ENCODE measurements at regions not wholly inside any gene's neighbourhood (a gene's known extent, or its start where the extent isn't known, plus 50 kb on each side); places are given as distances from the start of the nearest gene placed in this dataset.

- Histone ChIP-seq H3K9me3 (no peaks in the 10 kb centered on the region), H3K4me1 (replicated peaks) (no peaks in the 10 kb centered on the region), H3K36me3 (no peaks in the 10 kb centered on the region), H3K27ac (no peak overlapping the region), H3K4me3 (no peak overlapping the region), H3K27me3 (replicated peaks; ENCODE audit: insufficient read depth) (no peaks in the 10 kb centered on the region)
- TF ChIP-seq POLR2AphosphoS5 (IDR thresholded peaks at IDR 0.05) (no peak), POLR2A (IDR thresholded peaks at IDR 0.05) (no peak), CTCF (IDR thresholded peaks at IDR 0.05) (no peak)
- 84% methylated on average over 9 of the region's 9 CpGs for WGBS
- intact Hi-C loops (cut with DNase I): no loop called here
- DNase-seq (ENCODE audit: low spot score): no peak
These were observed 261.9 kb upstream of the FOXF1 start for GRCh38 chr16:86248310-86248905.

GRCh38 chr16:86249631-86250030 is 260.7 kb upstream of the FOXF1 start:
- no peak overlapping the region for H3K4me3 ChIP-seq
- no peaks in the 10 kb centered on the region for H3K27me3 ChIP-seq (replicated peaks; ENCODE audit: insufficient read depth)
- no peaks in the 10 kb centered on the region for H3K36me3 ChIP-seq
- no peaks in the 10 kb centered on the region for H3K4me1 ChIP-seq (replicated peaks)
- H3K27ac ChIP-seq: no peak overlapping the region
- TF ChIP-seq POLR2A (IDR thresholded peaks at IDR 0.05) (no peak), POLR2AphosphoS5 (IDR thresholded peaks at IDR 0.05) (no peak), CTCF (IDR thresholded peaks at IDR 0.05) (no peak)
- no peaks in the 10 kb centered on the region for H3K9me3 ChIP-seq
- intact Hi-C loops (cut with DNase I): no loop called here
- WGBS: 88% methylated on average over 6 of the region's 6 CpGs
- peak; percentile 1 for DNase-seq (ENCODE audit: low spot score)

- no peaks in the 10 kb centered on the region for H3K36me3 ChIP-seq
- no peaks in the 10 kb centered on the region for H3K9me3 ChIP-seq
- intact Hi-C loops (cut with DNase I): no loop called here
- no peak overlapping the region for H3K4me3 ChIP-seq
- no peak for DNase-seq (ENCODE audit: low spot score)
- WGBS: 61% methylated on average over 9 of the region's 9 CpGs
- no peaks in the 10 kb centered on the region for H3K4me1 ChIP-seq (replicated peaks)
- H3K27me3 ChIP-seq (replicated peaks; ENCODE audit: insufficient read depth): no peaks in the 10 kb centered on the region
- H3K27ac ChIP-seq: no peak overlapping the region
- TF ChIP-seq POLR2AphosphoS5 (IDR thresholded peaks at IDR 0.05): no peak
- TF ChIP-seq POLR2A (IDR thresholded peaks at IDR 0.05): no peak
- no peak for TF ChIP-seq CTCF (IDR thresholded peaks at IDR 0.05)
These were observed 258.6 kb upstream of the FOXF1 start for GRCh38 chr16:86251682-86252081.

GRCh38 chr16:86252596-86252995 is 257.7 kb upstream of the FOXF1 start:
- 42% methylated on average over 6 of the region's 6 CpGs for WGBS
- intact Hi-C loops (cut with DNase I): no loop called here
- Histone ChIP-seq H3K27me3 (replicated peaks; ENCODE audit: insufficient read depth) (no peaks in the 10 kb centered on the region), H3K27ac (no peak overlapping the region), H3K9me3 (no peaks in the 10 kb centered on the region), H3K4me3 (no peak overlapping the region), H3K4me1 (replicated peaks) (no peaks in the 10 kb centered on the region), H3K36me3 (no peaks in the 10 kb centered on the region)
- no peak for TF ChIP-seq POLR2A (IDR thresholded peaks at IDR 0.05)
- TF ChIP-seq POLR2AphosphoS5 (IDR thresholded peaks at IDR 0.05): no peak
- TF ChIP-seq CTCF (IDR thresholded peaks at IDR 0.05): peak in 1 of 4 experiments; percentile 19
- no peak for DNase-seq (ENCODE audit: low spot score)

- H3K4me1 ChIP-seq (replicated peaks): no peaks in the 10 kb centered on the region
- no peak for DNase-seq (ENCODE audit: low spot score)
- no peaks in the 10 kb centered on the region for H3K27me3 ChIP-seq (replicated peaks; ENCODE audit: insufficient read depth)
- intact Hi-C loops (cut with DNase I): no loop called here
- H3K4me3 ChIP-seq: no peak overlapping the region
- no peaks in the 10 kb centered on the region for H3K36me3 ChIP-seq
- no peak overlapping the region for H3K27ac ChIP-seq
- H3K9me3 ChIP-seq: no peaks in the 10 kb centered on the region
- TF ChIP-seq POLR2A (IDR thresholded peaks at IDR 0.05) (no peak), CTCF (IDR thresholded peaks at IDR 0.05) (no peak), POLR2AphosphoS5 (IDR thresholded peaks at IDR 0.05) (no peak)
These were observed 254.4 kb upstream of the FOXF1 start for GRCh38 chr16:86255966-86256365.
